AG10803 (cell line): ENCODE measurements at regions not wholly inside any gene's neighbourhood (a gene's known extent, or its start where the extent isn't known, plus 50 kb on each side); places are given as distances from the start of the nearest gene placed in this dataset.

Experiments
- DNase-seq: peaks from one replicate; pipeline ENCODE4 v3.0.0; 2010; ENCODE audit warnings: low read depth
- H3K4me3 ChIP-seq: 2 replicates; pipeline ENCODE4 v1.5.1; 2011; ENCODE audit warnings: mild to moderate bottlenecking, low read length, control low read depth
- CTCF ChIP-seq: conservative IDR thresholded peaks from 2 replicates; pipeline ENCODE4 v1.5.1; 2011; ENCODE audit warnings: mild to moderate bottlenecking, low read length, control low read depth, inconsistent platforms

GRCh38 chr4:3368841-3369760 is 72.7 kb upstream of the HGFAC start:
- no peak for DNase-seq
- H3K4me3 ChIP-seq, result peak overlapping the region; percentile 38
- no peak; the same call in 1 of the 2 replicates for TF ChIP-seq CTCF

GRCh38 chr4:3369781-3370674 is 71.7 kb upstream of the HGFAC start:
- DNase-seq, result peak; percentile 95
- peak overlapping the region; percentile 38 for H3K4me3 ChIP-seq
- peak; percentile 8; the same call in 1 of the 2 replicates for TF ChIP-seq CTCF

GRCh38 chr4:3371033-3372001 is 70.5 kb upstream of the HGFAC start:
- no peak for DNase-seq
- no peak for TF ChIP-seq CTCF

DNA sequence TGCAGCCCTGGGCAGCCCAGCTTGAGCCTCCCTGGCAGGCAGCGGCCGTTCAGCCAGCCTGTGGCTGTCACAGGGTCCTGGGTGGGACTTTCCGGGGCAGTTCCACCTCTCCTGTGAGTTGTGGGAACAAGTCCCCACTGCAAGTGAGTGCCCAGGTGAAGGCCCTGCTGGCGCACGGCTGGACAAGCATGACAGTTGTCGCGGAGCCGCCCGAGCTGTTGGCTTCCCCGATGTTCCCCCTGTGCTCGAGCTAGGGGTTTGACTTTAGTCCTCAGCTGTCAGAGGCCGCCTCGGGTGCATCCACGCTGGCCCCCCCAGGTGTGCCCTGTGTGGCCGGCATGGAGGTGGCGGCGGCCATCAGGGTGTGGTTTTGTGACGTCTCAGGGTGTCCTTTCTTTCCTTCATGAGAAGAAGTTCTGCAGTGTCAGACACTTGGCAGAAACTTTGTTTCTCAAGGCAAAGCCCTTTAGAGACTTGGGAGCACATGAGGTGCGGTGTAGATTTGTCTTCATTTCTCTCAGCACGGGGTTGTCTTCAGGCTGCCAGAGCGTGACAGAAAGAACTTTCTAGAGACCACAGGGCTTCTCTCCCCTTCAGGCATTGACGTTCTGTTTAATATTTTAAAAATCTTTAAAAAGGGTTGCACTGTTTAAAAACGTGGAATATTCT is 69.4 kb upstream of the HGFAC start:
- no peak overlapping the region for H3K4me3 ChIP-seq
- no peak for TF ChIP-seq CTCF
- no peak for DNase-seq

More at GRCh38 chr4:3371033-3372001, 70.5 kb upstream of the HGFAC start:
- H3K4me3 ChIP-seq, result no peak overlapping the region

GRCh38 chr4:3372933-3373465 is 68.8 kb upstream of the HGFAC start:
- no peak for TF ChIP-seq CTCF
- DNase-seq, result no peak
- no peak overlapping the region for H3K4me3 ChIP-seq

DNA sequence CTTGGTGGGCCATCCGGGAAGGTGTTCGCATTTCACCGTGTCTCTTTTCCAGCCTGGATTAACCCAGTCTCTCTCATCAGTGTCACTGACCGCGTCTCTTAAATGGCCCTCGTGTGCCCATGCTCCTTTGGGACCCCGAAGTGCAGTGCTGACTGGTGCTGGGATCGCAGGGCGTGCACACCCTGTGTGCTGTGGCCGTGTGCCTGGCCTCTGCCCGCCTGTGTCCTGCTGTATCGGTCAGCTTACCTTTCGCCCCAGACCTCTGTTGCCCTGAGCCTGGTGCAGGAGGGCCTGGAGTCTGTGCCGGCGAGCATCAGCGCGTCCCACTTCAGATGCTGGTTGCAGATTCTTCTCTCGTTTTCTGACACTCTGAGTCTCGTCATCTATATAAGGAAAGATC is 68.3 kb upstream of the HGFAC start:
- no peak for DNase-seq
- no peak for TF ChIP-seq CTCF
- no peak overlapping the region for H3K4me3 ChIP-seq
